ENCODE measurements at regions not wholly inside any gene's neighbourhood (a gene's known extent, or its start where the extent isn't known, plus 50 kb on each side); places are given as distances from the start of the nearest gene placed in this dataset.

- Histone ChIP-seq H3K4me1 (replicated peaks in 1 of 2; ENCODE audit: control insufficient read depth in 2 of 2, insufficient read depth in 2 of 2, low read length in 2 of 2) (peaks cover 0 to 8% of the 10 kb centered on the region in 2 experiments; a peak in 3 of 5 replicates), H3K9ac (ENCODE audit: insufficient read depth in 1 of 2, low read depth in 2 of 2, low read length in 2 of 2) (no peak overlapping the region), H4K20me1 (replicated peaks; ENCODE audit: control insufficient read depth, insufficient read depth, low read length) (no peaks in the 10 kb centered on the region), H3K4me3 (no peak overlapping the region), H3K9me1 (ENCODE audit: control insufficient read depth, insufficient read depth, low read length) (no peaks in the 10 kb centered on the region), H3K27me3 (ENCODE audit: control insufficient read depth in 2 of 2, insufficient read depth in 2 of 2, low read length in 2 of 2) (peaks cover 2 to 54% of the 10 kb centered on the region in 2 experiments; a peak in 4 of 5 replicates), H2AFZ (ENCODE audit: low read depth, low read length) (no peak overlapping the region), H3K79me2 (ENCODE audit: control insufficient read depth, insufficient read depth, low read length) (no peaks in the 10 kb centered on the region), H3K4me2 (ENCODE audit: insufficient read depth, low read length) (peak overlapping the region; percentile 14; the same call in 1 of the 2 replicates), H3K9me3 (replicated peaks; ENCODE audit: control insufficient read depth, insufficient read depth, low read depth, low read length) (no peaks in the 10 kb centered on the region), H3K36me3 (ENCODE audit: control insufficient read depth, insufficient read depth, low read length) (no peaks in the 10 kb centered on the region), H3K27ac (ENCODE audit: extremely low read depth, low read depth, low read length) (no peak overlapping the region)
- peak; percentile 36; the same call in 1 of the 3 replicates for ATAC-seq
- POLR2A ChIA-PET = no interaction called here
- no peak for FAIRE-seq
- CTCF ChIA-PET (ENCODE audit: low intra/inter-chr PET ratio) = interaction anchor here (0.9 kb wide), 1 partner anchor 180 kb away, joined by 3 read pairs; no protein-coding TSS in a partner anchor
- in situ Hi-C loops (cut with MboI) (no loop called here), intact Hi-C loops (cut with micrococcal nuclease) (loop anchor here (5.0 kb wide), 1 partner anchor 41 kb away; no protein-coding TSS in a partner anchor)
- BruUV-seq (replicated peaks) = no TSS peak
- 9% methylated on average over 12 of the region's 19 CpGs for WGBS (ENCODE audit: insufficient coverage, low coverage, missing lambda C conversion rate)
- TF ChIP-seq SIX5 (IDR thresholded peaks at IDR 0.05; ENCODE audit: borderline replicate concordance in 1 of 2, insufficient read depth in 1 of 2, low read depth in 1 of 2, low read length in 2 of 2) (no peak), ATF3 (IDR thresholded peaks at IDR 0.05) (0 out of 2 replicates have a peak, but pooled peaks have one; percentile 1), ATF3 (CRISPR knock-in tag; conservative IDR thresholded peaks at IDR 0.05) (no peak), C11orf30 (IDR thresholded peaks at IDR 0.05; ENCODE audit: low read depth) (no peak)
- DNase-seq (ENCODE audit: extremely low read depth in 1 of 4, low spot score in 3 of 4) = peak in 3 of 4 experiments; percentile 15 to 30 (median 19)
These were observed 52.0 kb upstream of the SMNDC1 start for GRCh38 chr10:110356628-110357245.

Measured in K562 (cell line).